SK-N-SH treated with all-trans-retinoic acid at 6 μM for 48 hours (cell line): ENCODE measurements at regions not wholly inside any gene's neighbourhood (a gene's known extent, or its start where the extent isn't known, plus 50 kb on each side); places are given as distances from the start of the nearest gene placed in this dataset.

Source experiments
- ARNTL ChIP-seq: fragments of 450-650 bp; formaldehyde crosslinking; IDR thresholded peaks from 2 replicates; pipeline ENCODE4 v1.5.0; 2020; ENCODE audit warnings: low read depth, mild to moderate bottlenecking, moderate library complexity, borderline replicate concordance
- GLIS3 ChIP-seq: fragments of 250-450 bp; sonication (Bioruptor Pico); IDR thresholded peaks from 2 replicates; pipeline ENCODE4 v1.5.0; 2020; ENCODE audit warnings: mild to moderate bottlenecking, moderate library complexity
- RARB ChIP-seq: fragments of 250-450 bp; sonication (Bioruptor Pico); IDR thresholded peaks from 2 replicates; pipeline ENCODE4 v1.8.0; 2021; ENCODE audit warnings: mild to moderate bottlenecking, moderate library complexity
- TCF4 ChIP-seq: fragments of 250-450 bp; sonication (Bioruptor Pico); IDR thresholded peaks from 2 replicates; pipeline ENCODE4 v1.8.0; 2021; ENCODE audit warnings: mild to moderate bottlenecking, moderate library complexity, borderline replicate concordance
- ZFP3 ChIP-seq: fragments of 250-450 bp; sonication (Bioruptor Pico); IDR thresholded peaks from 2 replicates; pipeline ENCODE4 v1.5.0; 2020; ENCODE audit warnings: mild to moderate bottlenecking, moderate library complexity
- ZFP30 ChIP-seq: fragments of 450-650 bp; formaldehyde crosslinking; IDR thresholded peaks from 2 replicates; pipeline ENCODE4 v1.5.0; 2022; ENCODE audit warnings: mild to moderate bottlenecking, moderate library complexity
- ZNF565 ChIP-seq: fragments of 450-650 bp; formaldehyde crosslinking; conservative IDR thresholded peaks from 2 replicates; pipeline ENCODE4 v1.5.0; 2020; ENCODE audit warnings: low read depth, mild to moderate bottlenecking, moderate library complexity
- TF ChIP-seq, protein P1 (sequence below): fragments of 250-450 bp; sonication (Bioruptor Pico); IDR thresholded peaks from 2 replicates; pipeline ENCODE4 v1.8.0; 2021; ENCODE audit warnings: low read depth, mild to moderate bottlenecking, moderate library complexity, borderline replicate concordance
- TF ChIP-seq, protein P2 (sequence below): fragments of 250-450 bp; sonication (Bioruptor Pico); IDR thresholded peaks from 2 replicates; pipeline ENCODE4 v1.5.1; 2021; ENCODE audit warnings: mild to moderate bottlenecking, moderate library complexity

DNA sequence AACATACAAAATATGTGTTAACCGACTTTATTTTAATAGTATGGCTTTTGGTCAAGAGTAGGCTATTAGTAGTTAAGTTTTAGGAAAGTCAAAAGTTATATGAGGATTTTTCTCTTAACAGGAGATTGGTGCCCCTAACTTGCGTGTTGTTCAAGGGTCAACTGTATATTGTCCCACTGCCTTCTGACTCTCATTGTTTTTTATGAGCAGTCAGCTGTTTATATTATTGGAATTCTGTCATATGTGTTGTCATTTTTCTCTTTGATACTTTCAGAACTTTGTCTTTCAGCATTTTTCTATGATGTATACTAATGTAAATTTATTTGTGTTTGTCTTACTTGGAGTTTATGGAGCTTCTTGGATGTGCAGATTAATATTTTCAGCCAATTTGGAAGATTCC is 142.1 kb upstream of the CMC1 start:
- TF ChIP-seq ARNTL, result no peak
- TF ChIP-seq, protein P1, sequence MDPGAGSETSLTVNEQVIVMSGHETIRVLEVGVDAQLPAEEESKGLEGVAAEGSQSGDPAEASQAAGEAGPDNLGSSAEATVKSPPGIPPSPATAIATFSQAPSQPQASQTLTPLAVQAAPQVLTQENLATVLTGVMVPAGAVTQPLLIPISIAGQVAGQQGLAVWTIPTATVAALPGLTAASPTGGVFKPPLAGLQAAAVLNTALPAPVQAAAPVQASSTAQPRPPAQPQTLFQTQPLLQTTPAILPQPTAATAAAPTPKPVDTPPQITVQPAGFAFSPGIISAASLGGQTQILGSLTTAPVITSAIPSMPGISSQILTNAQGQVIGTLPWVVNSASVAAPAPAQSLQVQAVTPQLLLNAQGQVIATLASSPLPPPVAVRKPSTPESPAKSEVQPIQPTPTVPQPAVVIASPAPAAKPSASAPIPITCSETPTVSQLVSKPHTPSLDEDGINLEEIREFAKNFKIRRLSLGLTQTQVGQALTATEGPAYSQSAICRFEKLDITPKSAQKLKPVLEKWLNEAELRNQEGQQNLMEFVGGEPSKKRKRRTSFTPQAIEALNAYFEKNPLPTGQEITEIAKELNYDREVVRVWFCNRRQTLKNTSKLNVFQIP (CRISPR knock-in tag), result no peak
- no peak for TF ChIP-seq RARB
- TF ChIP-seq TCF4, result no peak
- TF ChIP-seq, protein P2, sequence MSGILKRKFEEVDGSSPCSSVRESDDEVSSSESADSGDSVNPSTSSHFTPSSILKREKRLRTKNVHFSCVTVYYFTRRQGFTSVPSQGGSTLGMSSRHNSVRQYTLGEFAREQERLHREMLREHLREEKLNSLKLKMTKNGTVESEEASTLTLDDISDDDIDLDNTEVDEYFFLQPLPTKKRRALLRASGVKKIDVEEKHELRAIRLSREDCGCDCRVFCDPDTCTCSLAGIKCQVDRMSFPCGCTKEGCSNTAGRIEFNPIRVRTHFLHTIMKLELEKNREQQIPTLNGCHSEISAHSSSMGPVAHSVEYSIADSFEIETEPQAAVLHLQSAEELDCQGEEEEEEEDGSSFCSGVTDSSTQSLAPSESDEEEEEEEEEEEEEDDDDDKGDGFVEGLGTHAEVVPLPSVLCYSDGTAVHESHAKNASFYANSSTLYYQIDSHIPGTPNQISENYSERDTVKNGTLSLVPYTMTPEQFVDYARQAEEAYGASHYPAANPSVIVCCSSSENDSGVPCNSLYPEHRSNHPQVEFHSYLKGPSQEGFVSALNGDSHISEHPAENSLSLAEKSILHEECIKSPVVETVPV (CRISPR knock-in tag), result no peak
- no peak for TF ChIP-seq ZFP3 (CRISPR knock-in tag)
- no peak for TF ChIP-seq ZNF565 (CRISPR knock-in tag)
- no peak for TF ChIP-seq GLIS3 (CRISPR knock-in tag)
- no peak for TF ChIP-seq ZFP30 (CRISPR knock-in tag)
